ENCODE measurements at regions not wholly inside any gene's neighbourhood (a gene's known extent, or its start where the extent isn't known, plus 50 kb on each side); places are given as distances from the start of the nearest gene placed in this dataset.

DNA sequence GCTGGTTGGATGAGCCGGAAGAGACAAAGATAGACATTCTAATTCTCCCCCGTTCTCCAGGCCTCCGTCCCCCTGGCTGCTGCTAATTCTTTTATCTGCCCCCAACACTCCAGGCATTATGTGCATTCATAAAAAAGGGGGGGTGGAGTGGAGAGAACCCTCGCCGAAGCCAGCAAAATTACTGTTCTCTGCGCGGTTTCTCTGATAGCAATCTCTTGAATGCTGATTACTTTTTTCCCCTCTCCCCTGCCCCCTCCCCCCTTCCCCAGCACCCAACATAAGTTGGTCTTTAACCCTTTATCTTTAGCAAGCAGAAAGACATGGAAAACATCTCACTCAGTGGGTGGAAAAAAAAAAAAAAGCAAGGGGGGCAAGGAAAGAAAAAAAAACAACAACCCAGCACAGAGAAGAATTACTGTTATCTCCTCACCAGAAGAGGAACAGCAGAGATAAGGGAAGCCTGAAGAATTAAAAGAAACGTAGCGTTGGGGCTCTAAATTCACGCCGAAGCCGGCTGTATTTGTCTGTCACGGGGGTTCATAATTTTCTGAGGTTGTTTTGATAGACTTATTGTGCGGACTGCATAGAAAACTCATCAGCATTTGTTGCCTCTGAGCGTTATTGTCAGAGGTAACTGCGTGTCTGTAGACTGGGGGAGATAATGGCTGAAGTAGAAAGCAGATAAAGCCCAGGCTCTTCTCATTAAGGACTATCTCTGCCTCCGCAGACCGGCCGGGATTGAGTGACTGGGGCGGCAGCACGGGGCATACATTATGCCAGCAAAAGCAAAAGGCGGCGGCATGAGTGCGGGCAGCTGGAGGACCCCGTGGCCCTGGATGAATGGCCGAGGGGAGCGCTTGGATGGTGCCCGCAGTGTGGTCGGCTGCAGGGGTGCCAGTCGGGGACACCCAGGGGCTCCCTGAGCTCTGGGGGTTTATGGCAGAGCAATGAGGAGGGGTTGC is 126.9 kb downstream of the MRM1 start:
- DNase-seq (ENCODE audit: low spot score): no peak

GRCh38 chr17:36730095-36730808 is 128.9 kb downstream of the MRM1 start:
- DNase-seq (ENCODE audit: low spot score): no peak

DNA sequence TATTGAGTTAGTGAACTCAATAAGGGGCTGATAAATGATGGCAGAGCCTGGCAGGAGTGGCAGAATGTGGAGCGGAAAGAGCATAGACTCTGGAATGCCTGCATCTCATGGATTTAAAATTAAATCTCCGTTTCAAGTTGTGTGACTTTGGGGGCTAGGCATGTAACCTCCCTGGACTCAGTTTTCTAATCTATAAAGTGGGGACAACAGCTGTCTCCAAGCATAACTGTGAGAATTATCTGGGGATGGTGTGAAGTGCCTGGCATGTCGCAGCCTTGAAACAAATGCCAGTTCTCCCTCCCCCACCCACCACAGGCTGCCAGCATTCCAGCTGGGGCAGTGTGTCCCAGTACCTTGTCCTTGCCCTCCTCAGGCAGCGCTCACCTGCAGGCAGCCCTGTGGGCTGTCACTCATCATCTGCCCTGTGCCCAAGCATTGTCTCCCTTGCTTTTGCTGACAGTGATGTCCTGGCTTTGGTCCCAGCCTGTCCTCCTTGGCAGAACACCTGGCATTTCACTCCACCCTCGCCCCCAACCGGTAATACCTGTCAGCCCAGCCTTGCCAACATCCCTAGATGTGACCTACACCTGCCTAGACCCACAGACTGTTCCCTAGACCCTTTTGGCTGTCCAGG is 129.6 kb downstream of the MRM1 start:
- no peak for DNase-seq (ENCODE audit: low spot score)

GRCh38 chr17:36731811-36732210 is 130.4 kb downstream of the MRM1 start:
- no peak for DNase-seq (ENCODE audit: low spot score)

DNA sequence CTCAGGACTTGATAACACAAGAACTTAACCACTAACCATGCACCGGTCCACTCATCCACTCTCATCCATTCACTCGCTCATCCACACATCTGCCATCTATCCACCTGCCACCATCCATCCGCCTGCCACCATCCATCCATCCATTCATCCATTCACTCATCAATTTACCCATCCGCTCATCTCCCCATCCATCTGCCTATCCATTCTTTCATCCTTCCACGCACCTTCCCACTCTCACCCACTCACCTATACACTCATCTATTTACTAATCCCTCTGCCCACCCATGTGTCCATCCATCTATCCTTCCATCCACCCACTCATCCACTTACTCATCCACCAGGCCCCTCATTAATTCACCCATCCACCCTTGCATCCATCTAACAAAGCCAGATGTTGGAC is 131.0 kb downstream of the MRM1 start:
- no peak for DNase-seq (ENCODE audit: low spot score)

- no peak for DNase-seq (ENCODE audit: low spot score)
These were observed 135.1 kb downstream of the MRM1 start for GRCh38 chr17:36736201-36737156.

DNA sequence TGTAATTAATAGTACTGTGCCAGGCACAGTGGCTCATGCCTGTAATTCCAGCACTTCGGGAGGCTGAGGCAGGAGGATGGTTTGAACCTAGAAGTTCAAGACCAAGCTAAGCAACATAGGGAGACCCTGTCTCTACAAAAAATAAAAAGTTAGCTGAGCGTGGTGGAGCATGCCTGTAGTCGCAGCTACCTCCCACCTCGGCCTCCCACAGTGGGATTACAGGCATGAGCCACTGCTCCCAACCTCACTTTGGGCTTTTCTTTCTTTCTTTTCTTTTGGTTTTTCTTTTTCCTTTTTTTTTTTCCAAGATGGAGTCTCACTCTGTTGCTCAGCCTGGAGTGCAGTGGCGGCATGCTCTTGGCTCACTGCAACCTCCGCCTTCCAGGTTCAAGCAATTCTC is 137.8 kb downstream of the MRM1 start:
- DNase-seq (ENCODE audit: low spot score): no peak

GRCh38 chr17:36740157-36740556 is 138.8 kb downstream of the MRM1 start:
- no peak for DNase-seq (ENCODE audit: low spot score)

DNA sequence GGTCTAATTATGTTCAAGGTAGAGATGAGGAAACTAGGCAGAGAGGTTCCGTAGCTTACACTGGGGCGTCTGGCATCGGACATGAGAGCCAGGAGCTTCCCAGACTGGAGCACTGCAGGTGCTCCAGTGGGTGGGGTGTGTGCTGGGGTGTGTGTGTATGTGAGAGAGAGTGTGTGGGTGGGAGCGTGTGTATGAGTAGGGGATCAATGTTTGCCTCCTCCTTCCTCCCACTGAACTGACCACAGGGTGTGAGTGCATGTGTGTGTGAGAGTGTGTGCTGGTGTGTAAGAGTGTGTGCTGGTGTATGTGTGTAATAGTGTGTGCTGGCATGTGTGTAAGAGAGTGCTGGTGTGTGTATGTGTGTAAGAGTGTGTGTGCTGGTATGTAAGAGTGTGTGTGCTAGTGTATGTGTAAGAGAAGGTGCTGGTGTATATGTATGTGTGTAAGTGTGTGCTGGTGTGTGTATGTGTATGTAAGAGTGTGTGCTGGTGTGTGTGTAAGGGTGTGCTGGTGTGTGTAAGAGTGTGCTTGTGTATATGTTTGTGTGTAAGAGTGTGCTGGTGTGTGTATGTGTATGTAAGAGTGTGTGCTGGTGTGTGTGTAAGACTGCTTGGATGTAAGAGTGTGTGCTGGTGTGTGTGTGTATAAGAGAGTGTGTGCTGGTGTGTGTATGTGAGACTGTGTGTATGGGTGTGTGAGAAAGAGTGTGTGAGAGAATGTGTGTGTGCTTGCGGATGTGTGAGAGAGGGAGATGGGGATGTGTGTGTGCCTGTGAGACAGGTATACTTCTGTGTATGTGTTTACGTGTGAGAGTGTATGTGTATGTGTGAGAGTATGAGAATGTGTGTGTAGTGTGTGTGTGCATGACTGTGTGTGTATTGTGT is 139.9 kb downstream of the MRM1 start:
- no peak for DNase-seq (ENCODE audit: low spot score)

- no peak for DNase-seq (ENCODE audit: low spot score)
These were observed 141.1 kb downstream of the MRM1 start for GRCh38 chr17:36742267-36743000.

DNA sequence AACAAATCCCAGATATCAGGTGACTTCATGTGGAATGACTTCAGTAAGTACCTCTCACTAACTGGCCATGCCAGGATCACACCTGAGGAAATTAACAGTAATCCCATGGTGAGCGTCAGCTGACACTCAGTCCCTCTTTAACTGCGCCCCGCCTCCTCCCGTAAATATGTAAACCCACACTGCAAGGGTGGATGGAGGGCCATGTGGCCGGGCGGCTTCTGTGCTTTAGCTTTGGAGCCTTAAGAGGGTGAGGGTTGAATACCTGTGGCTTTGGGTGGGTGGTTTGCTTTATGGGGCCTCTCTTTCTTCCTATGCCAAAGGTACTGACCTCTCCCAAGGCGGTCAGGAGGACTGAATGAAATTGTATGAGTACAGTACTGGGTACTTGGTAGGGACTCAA is 141.7 kb downstream of the MRM1 start:
- DNase-seq (ENCODE audit: low spot score): no peak

GRCh38 chr17:36746381-36747053 is 145.1 kb downstream of the MRM1 start:
- no peak for DNase-seq (ENCODE audit: low spot score)

GRCh38 chr17:36747861-36748260 is 146.5 kb downstream of the MRM1 start:
- no peak for DNase-seq (ENCODE audit: low spot score)

GRCh38 chr17:36748272-36748671 is 146.9 kb downstream of the MRM1 start:
- DNase-seq (ENCODE audit: low spot score): no peak

- no peak for DNase-seq (ENCODE audit: low spot score)
These were observed 148.1 kb downstream of the MRM1 start for GRCh38 chr17:36749493-36749892.

DNA sequence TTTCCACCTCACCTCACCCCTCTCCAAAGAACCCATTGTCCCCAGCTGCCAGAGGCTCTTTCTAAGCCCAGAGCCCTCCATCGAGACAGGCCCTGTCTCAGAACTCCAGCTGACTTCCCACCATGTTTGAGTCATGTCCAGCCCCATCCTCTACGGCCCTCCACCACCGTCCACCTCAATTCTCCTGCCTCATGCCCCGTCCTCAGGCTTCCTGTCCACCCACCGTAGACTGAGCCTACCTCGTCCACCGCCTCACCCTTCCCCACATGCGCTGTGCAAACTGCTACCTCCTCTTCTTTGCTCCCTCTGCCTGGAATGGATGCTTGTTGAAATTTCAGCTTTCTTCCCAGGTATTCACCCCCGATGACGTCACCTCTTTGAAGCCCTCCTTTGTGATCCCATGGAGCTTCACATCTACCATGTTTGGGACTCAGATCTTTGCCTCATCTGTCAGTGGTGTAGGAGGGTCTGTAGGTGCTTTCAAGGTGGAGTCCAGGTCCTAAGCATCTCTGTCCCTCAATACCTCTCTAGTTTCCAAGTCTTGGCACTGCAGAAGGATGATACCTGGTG is 149.0 kb downstream of the MRM1 start:
- DNase-seq (ENCODE audit: low spot score): no peak

DNA sequence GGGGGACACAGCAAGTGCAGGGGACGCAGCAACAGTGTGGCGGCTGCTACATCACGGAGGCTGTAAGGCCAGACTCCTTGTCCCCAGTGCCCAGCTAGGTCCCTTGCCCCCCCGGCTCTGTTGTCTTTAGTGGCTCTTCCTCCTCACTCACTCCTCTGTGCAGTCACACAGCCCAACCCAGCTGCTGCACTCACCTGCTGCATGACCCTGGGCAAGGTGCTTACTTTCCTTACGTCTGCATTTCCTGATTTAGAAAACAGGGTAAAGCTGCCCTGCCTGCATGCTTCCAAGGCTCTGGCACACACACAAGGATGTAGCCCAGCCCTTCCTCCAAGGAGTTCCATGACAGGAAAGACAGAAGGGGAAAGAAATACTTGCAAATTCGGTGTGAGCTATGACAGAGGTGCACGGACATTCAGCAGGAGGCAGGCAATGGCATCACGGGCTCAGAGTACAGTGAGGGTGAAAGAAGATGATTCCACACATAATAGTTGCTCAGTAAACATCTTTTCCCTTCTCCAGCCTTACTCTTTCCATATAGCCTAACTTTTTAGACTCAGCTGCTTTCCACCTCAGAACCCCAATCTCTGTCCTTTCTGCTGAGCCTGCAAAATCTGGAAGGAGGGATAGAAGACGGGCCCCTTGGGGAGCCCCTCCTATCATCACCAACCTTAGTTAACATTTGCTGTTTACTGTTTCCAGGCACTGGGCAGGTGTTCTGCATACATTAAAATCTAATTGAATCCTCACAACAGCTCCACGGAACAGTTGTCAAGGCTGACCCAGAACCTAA is 150.9 kb downstream of the MRM1 start:
- no peak for DNase-seq (ENCODE audit: low spot score)

GRCh38 chr17:36755586-36755985 is 154.2 kb downstream of the MRM1 start:
- DNase-seq (ENCODE audit: low spot score): no peak
